ENCODE measurements at regions not wholly inside any gene's neighbourhood (a gene's known extent, or its start where the extent isn't known, plus 50 kb on each side); places are given as distances from the start of the nearest gene placed in this dataset.
"Not testable (repeated sequence)": the region's sequence is repeated elsewhere in the genome, so short reads cannot be mapped to it uniquely, and the experiment has no call there.

GRCh38 chr20:46785958-46786357 lies 76.5 kb downstream of the SLC2A10 start:
- no peak for ATAC-seq

- no peak for ATAC-seq
These were observed 77.1 kb downstream of the SLC2A10 start for GRCh38 chr20:46786566-46786965.

- no peak for ATAC-seq
These were observed 78.7 kb downstream of the SLC2A10 start for GRCh38 chr20:46787991-46788762.

- ATAC-seq = not testable (repeated sequence)
These were observed 79.3 kb downstream of the SLC2A10 start for GRCh38 chr20:46788763-46789091.

GRCh38 chr20:46789339-46790028 lies 80.0 kb downstream of the SLC2A10 start:
- no peak for ATAC-seq

DNA sequence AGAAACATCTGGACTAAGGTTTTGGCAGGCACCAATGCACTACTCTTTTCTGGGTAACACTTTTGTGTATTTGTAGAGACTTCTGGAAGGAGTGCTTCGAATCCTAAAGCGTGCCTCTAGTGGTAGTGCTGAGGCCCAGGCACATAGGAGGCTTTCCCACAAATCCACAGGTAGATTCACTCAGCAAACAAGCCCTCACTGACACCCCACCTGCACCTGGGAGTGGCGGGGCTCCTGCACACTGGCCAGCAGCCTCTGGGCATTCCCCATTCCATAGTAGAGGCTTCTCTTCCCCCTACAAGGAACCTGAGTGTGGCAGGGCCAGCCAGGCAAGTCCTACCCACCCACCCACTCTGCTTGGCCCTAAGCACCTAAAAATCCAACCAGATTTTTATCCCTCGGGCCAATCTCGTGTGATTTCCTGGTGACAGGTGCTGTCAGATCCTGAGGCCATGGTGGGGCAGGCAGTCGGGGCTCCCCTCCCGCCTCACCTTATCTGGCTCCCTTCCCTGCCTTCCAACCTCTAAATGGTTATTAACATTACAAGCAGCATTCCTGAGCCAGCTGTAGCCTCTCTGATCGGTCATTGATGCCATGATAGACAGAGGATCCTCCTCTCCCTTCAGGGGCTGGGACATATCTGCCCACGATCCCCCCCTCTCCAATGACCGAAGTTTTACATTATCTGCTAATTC lies 82.4 kb downstream of the SLC2A10 start:
- ATAC-seq = no peak

GRCh38 chr20:46797206-46797605 lies 87.8 kb downstream of the SLC2A10 start:
- ATAC-seq = no peak

- ATAC-seq = no peak
These were observed 89.0 kb downstream of the SLC2A10 start for GRCh38 chr20:46798430-46798829.

DNA sequence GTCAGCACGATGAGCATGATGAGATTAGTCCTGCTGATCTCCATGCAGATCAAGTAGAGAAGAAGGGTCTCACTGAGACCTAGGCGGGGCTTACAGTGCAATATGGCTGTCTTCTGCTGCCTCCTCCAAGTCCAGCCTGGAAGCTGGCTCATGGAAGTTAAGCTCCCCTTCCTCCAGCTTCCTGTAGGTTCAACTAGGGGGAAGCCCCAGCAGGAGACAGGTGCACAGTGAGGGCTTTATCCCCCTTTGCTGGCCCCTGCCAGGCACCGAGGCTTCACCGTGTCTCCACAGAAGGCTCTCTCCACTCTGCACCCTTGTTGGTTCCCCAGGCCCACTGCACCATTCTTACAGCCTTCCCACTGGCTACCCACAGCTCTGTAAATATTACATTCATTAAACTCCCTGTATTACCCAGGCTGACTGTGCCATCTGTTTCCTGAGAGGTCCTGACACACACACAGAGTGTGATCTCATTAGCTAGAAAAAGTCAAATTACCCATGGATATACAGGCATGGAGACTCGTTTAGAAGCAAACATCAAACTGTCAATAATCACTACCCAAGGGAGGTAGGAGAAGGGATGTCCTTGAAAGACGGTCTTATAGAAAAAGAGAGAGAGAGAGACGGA lies 90.4 kb downstream of the SLC2A10 start:
- no peak for ATAC-seq

DNA sequence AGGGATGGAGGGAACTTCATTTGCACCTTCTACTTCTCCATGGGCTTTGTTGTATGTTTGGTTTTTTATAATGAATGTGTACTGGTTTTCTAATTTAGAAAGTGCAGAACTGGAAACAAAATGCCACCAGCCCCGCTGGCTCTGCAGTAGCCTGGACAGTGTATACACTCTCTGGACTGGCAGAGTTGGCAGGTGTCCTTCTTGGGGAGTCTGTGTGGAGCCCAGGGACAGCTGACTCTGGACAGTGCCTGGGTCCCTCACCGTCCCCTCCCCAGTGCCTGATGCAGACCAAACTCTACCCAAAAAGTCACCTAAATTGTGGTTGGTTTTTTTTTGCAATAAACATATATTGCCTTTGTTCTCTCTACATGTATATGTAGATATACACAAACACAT lies 91.0 kb downstream of the SLC2A10 start:
- ATAC-seq = no peak

DNA sequence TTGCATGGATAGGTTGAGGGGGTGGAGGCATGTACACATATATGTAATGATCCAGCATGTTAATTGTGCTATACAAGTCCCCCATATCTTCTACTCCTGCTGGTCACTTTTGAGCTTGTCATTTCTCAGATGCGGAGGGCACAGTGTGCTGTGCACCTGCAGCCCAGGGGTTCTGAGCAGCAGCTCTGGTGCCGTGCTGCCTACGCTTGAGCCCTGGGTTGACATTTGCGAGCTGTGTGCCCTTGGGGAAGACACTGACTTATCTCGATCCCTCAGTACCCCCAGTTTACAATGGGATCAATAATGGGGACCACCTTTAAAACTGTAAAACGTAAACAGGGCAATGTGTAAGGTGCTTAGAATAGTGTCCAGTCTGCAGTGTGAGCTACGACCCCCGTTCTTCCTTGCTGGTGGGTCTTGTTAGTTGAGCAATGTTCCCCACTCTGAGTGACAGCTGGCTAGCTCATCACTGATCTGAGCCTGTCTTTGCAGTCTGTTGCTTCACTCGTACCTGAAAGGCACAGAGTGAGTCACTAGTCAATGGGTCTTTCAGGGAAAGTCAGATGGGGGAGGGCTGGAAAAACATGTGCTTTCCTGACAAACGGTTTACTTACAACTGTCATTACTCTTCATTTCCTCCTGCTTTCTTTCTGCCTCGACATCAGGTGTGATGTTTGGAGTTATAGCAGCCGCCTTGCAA lies 91.7 kb downstream of the SLC2A10 start:
- peak; percentile 52 for ATAC-seq

DNA sequence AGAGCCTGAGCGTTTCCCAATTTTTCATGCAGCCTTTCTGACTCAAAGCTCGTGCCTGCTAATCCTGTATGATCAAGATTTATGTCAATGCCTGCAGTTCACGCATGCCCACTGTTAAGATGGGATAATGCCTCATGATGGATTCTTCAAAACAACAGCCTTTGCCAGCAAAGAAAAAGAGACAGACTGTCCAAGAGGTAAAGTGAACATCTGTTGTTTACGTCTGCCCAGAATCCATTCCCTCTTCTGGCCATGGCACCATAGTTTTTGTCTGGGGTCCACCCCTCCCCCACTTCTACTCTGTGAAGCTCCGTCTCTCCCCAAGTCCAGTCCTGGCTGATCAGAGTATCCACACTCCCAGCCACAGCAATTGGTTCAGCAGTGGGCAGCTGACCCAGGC lies 91.9 kb upstream of the EYA2 start:
- ATAC-seq = no peak

GRCh38 chr20:46803123-46804020 lies 91.3 kb upstream of the EYA2 start:
- no peak for ATAC-seq

DNA sequence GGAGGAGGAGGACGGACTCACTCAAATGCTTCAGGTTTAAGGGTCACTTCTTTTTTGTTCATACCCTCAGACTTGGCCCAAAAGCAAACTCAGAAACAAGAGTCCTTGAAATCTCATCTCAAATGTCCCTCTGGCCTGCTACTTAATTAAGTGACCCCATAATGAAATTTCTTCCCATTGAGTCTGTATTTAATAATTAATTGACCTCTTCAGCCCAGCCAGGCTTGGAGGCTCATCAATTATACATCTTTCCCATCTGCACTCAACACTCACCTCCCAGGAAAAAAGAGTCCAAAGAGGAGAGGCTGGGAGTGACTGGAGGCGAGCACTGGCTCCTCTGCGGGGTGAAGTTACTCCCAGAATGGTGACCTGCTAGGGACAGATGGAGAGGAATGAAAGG lies 90.5 kb upstream of the EYA2 start:
- no peak for ATAC-seq

DNA sequence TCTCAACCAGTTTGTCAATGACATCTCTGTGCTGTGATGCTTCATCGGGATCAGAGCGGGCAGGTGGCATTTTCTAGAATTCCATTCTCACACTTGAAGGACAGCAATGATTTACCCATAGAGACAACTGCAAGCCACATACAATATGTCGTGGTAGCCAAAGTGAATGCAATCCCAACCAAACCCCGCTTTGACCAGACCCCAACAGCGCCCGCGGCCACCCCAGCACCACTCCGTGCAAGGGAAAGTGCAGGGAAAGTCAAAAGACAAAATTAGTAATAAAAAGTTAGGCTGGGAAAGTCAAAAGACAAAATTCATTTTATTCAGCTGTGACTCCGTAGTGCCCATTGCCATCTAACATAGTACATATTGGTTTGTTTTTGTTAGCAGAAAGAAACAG lies 88.8 kb upstream of the EYA2 start:
- ATAC-seq = no peak

DNA sequence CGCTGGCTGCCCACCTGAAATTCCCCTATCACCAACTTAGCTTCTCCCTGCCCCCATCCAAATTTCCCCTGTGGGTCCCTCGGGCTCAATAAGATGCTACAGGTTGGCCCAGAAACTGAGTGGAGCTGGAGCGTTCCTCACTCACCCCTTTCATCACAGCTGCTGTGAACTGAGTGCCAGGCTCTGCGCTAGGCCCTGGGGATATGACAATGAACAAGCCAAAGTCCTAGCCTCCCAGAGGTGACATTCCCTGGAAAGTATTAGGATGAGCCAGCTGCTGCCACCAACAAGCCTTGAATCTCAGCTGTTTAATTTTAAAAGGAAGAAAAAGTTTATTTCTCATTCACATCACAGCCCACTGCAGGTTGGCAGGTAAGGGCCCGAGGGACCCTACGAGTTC lies 86.6 kb upstream of the EYA2 start:
- no peak for ATAC-seq

- ATAC-seq = no peak
These were observed 86.1 kb upstream of the EYA2 start for GRCh38 chr20:46808565-46808964.

DNA sequence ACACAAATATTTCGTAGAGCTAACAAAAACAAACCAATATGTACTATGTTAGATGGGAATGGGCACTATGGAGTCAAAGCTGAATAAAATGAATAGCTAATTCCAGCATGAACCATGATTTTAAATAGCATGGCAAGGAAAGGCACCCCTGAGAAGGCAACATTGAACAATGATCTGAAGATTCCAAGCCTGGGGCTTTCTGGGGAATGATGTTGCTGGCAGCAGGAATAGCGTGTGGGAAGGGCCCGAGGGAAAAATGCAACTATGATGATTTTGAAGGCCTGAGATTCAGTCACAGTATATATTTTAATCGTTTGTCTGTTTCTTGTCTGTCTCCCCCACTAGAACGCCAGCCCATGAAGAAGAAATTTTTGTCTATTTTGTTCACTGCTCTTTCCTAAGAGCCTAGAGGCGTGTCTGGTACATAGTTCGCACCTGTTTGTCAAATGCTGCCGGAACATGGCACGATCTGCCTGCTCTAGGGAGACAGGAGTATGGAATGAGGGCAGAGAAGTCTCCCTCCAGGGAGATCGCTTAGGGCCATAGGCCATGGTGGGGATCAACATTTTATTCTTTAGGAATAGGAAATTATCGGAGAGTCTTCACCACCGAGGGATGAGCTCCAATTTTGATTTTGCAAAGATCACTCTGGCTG lies 84.8 kb upstream of the EYA2 start:
- ATAC-seq = no peak

GRCh38 chr20:46810448-46811223 lies 84.0 kb upstream of the EYA2 start:
- peak; percentile 63 for ATAC-seq

Measured in esophagus mucosa (tissue), 1 donor.